ENCODE measurements at regions not wholly inside any gene's neighbourhood (a gene's known extent, or its start where the extent isn't known, plus 50 kb on each side); places are given as distances from the start of the nearest gene placed in this dataset.
"Not testable (repeated sequence)": the region's sequence is repeated elsewhere in the genome, so short reads cannot be mapped to it uniquely, and the experiment has no call there.

DNA sequence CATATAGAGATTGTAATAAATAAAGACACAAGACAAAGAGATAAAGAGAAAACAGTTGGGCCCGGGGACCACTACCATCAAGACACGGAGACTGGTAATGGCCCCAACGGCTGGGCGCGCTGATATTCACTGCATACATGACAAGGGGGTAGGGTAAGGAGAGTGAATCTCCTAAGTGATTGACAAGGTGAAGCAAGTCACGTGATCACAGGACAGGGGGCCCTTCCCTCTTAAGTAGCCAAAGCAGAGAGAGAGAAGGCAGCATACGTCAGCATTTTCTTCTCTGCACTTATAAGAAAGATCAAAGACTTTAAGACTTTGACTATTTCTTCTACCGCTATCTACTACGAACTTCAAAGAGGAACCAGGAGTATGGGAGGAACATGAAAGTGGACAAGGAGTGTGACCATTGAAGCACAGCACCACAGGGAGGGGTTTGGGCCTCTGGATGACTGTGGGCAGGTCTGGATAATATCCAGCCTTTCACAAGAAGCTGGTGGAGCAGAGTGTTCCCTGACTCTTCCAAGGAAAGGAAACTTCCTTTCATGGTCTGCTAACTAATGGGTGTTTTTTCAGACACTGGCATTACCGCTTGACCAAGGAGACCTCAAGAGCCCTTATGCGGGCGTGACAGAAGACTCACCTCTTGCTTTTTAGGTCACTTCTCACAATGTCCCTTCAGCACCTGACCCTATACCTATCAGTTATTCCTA is 75.6 kb downstream of the MRPL39 start:
- not testable (repeated sequence) for DNase-seq

DNA sequence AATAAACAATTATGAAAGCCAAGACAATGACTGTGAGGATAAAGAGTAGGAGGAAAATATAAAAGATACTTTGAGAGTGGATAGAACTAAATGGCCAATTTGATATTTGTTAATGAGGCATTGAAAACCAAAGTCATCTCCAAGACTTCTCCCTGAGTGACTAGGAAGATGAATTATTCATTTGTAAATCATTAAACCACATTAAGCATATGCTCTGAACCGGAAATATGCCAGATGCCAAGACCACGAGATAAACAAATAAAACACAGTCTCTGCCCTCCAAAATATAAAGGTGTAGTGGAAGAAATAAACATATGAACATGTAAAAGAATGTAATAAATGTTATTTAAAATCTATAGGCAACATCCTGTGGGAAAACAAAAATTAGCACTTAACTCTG is 78.8 kb downstream of the MRPL39 start:
- no peak for DNase-seq

GRCh38 chr21:25518491-25518911 is 88.8 kb downstream of the MRPL39 start:
- no peak for DNase-seq

- no peak for DNase-seq
Observed at GRCh38 chr21:25515484-25516405, 91.5 kb downstream of the MRPL39 start.

DNA sequence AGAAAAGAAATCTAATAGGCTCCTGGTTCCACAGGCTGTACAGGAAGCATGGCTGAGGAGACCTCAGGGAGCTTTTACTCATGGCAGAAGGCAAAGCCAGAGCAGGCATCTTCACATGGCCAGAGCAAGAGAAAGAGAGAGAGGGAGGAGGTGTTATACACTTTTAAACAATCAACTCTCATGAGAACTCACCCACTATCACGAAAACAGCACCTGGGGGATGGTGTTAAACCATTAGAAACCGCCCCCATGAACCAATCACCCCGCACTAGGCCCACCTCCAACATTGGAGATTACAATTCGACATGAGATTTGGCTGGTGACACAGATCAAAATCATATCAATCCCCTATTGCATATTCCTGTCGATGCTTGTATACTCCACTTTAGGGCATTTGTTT is 93.5 kb downstream of the MRPL39 start:
- no peak for DNase-seq

DNA sequence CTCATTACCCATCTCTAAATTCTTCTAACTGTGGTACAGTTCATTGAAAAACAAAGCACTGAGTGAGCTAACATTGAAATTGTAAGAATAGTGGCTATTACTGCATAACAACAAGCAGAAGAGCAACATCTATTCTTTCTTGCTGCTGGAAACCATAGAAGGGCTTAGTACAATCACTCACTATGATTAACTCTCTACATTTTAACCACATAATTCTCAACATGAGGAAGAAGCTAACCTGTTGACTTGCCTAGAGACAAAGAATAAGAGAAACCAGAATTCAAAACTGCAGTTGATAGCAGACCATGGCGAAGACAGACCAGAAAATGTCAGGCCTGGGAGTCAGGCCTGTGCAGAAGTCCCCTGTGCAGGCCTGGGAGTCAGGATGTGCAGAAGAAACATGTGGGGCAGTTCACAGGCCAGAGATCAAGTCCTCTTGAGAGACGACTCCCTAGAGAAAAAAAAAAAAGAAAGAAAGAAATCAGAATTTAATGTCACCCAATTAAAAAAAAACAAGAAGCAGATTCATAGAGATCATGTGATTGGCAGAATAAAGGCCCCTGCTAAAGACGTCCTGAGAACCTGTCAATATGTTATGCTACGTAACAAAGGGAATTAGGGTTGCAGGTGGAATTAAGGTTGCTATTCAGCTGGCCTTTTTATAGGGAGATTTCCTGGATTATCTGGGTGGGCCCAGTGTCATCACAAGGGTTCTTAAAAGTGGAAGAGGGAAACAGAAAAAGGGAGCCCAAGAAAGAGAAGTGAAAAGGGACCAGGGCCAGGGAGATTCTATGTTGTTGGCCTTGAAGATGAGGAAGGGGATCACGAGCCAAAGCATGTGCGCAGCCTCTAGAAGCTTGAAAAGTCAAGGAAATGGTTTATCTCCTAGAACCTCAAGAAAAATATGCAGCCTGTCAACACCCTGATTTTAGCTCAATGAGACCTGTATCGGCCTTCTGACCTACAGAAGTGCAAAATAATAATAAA is 94.9 kb downstream of the MRPL39 start:
- no peak for DNase-seq

DNA sequence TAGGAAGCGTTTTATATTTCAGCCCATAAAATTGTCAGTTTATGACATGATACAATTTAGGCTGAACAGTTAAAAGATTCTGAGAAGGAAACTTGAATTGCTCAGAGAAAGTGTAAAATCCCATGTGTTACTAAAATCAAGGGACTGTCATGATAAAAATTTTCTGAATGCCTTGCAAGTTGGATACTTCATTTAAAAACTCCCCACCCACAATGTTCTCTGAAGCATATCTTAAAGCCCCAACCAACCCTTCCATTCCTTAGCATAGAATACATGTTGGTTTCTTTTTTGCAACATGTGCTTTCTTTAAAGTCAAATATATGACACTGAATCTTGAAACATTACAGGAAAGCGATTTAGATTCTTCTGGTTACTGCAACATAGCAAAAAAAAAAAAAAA is 97.4 kb downstream of the MRPL39 start:
- no peak for DNase-seq

DNA sequence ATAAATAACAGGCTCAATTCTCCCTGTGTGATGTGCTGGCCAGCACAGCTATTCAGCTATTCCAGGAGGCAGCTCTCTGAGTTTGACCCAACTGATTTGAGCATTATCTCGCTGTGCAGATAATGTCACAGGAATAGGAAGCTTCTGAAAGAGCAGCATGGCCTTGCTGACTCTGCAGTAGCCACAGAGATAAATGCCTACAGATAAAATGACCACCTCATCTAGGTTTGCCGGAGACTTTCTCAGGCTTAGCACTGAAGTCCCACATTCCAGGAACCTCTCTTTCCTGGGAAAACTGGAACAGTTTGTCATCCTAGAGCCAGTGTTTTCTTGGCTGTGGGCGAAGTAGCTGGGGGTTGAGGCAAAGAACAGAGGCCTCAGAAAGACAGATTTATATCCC is 98.9 kb downstream of the MRPL39 start:
- no peak for DNase-seq

DNA sequence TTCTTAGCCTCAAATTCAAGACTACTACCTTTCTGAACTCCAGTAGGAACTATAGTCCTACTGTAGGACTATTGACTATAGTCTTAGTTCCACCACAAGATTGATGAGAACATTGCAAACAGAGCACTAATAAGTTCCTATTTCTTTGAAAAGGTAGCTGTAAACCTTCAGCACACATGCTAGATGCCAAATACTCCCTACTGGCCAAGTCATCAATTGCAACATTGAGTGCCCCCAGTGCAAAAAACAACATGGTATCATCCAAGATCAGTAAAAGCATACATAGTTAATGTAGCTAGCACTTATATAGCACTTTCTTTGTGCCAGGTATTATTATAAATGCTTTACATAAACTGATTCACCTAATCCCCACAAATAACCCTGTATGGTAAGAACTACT is 99.8 kb downstream of the MRPL39 start:
- no peak for DNase-seq

GRCh38 chr21:25506887-25507286 is 100.4 kb downstream of the MRPL39 start:
- no peak for DNase-seq

GRCh38 chr21:25506261-25506660 is 101.0 kb downstream of the MRPL39 start:
- no peak for DNase-seq

GRCh38 chr21:25503981-25504380 is 103.3 kb downstream of the MRPL39 start:
- no peak for DNase-seq

DNA sequence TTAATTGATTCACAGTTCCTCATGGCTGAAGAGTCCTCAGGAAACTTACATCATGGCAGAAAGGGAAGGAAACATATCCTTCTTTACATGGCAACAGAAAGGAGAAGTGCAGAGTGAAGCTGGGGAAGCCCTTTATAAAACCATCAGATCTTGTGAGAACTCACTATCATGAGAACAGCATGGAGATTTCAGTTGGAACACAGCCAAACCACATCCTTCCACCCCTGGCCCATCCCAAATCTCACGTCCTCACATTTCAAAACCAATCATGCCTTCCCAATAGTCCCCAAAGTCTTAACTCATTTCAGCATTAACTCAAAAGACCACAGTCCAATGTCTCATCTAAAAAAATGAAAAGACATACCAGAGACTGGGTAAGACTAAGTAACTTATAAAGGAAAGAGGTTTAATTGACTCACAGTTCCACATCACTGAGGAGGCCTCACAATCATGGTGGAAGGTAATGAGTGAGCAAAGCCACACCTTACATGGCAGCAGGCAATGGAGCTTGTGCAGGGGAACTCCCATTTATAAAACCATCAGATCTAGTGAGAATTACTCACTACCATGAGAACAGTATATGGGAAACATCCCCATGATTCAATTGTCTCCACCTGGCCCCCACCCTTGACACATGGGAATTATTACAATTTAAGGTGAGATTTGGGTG is 105.2 kb downstream of the MRPL39 start:
- no peak for DNase-seq

GRCh38 chr21:25501462-25501861 is 105.8 kb downstream of the MRPL39 start:
- no peak for DNase-seq

DNA sequence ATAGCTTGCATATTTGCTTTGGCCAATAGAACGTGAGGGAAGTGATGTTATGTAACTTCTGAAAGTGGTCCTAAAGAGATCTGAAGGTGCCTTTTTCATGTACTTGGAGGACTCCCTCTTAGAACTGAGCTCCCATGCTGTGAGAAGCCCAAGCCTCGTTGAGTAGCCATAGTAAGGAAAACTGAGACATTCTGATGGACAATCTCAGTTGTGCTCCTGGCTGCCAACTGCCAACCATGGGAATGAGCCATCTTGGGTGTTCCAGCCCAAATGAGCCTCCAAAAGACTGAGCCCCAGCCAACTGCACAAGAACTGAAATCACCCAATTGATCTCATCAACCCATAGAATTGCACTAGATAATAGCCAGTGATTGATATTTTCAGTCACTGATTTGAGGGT is 106.7 kb downstream of the MRPL39 start:
- no peak for DNase-seq

- no peak for DNase-seq
Observed at GRCh38 chr21:25496825-25497482, 110.3 kb downstream of the MRPL39 start.

- no peak for DNase-seq
Observed at GRCh38 chr21:25494804-25495203, 112.5 kb downstream of the MRPL39 start.

DNA sequence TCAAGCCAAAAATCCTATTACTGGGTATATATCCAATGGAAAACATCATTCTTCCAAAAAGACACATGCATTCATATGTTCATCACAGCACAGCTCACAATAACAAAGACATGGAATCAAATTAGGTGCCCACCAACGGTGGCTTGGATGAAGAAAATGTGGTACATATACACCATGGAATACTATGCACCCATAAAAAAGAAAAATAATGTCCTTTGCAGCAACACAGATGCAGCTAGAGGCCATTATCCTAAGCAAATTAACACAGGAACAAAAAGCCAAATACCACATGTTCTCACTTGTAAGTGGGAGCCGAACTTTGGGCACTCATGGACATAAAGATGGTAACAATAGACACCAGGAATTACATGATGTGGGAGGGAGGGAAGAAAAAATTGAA is 113.6 kb downstream of the MRPL39 start:
- no peak for DNase-seq

DNA sequence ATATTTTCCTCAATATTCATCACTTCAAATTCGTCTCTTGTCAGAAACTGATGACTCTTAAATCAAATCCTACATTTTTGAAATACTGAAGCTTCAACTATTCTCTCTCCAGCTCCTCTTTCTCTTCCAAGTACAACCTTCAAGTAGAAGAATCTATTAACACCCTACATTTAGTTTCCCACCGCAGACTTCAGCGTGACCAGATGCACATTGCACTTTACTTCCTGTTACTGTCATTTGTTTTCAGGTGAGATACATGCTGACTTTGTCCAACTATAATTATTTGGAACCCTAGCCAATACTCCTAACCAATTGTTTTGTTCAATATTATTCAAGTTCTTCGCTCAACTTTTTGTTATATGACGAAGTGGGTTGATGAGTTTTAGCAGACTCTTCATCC is 116.0 kb downstream of the MRPL39 start:
- DNase-seq = no peak

DNA sequence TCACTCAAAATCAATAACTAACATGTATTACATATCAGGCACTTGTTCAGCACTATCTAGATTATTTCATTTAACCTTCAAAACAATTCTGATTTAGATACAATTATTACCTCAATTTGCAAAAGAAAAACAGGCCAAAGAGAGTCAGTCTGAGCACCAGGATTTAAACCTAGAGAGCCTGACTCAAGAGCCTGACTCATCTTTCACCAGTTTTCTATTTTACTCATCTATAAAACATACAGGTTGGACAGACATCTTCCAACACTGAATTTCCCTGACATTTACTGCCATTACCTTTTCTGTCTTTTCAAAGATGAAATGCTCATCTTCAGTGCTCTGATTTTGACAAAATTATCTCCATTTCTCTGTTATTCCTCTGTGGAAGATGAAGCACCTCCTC is 116.5 kb downstream of the MRPL39 start:
- no peak for DNase-seq

- no peak for DNase-seq
Observed at GRCh38 chr21:25489673-25490072, 117.6 kb downstream of the MRPL39 start.

Measured in left kidney (tissue), 1 donor.